ENCODE measurements at regions not wholly inside any gene's neighbourhood (a gene's known extent, or its start where the extent isn't known, plus 50 kb on each side); places are given as distances from the start of the nearest gene placed in this dataset.
A peak's percentile ranks its signal among the peaks of the same experiment; 100 is the strongest.

DNA sequence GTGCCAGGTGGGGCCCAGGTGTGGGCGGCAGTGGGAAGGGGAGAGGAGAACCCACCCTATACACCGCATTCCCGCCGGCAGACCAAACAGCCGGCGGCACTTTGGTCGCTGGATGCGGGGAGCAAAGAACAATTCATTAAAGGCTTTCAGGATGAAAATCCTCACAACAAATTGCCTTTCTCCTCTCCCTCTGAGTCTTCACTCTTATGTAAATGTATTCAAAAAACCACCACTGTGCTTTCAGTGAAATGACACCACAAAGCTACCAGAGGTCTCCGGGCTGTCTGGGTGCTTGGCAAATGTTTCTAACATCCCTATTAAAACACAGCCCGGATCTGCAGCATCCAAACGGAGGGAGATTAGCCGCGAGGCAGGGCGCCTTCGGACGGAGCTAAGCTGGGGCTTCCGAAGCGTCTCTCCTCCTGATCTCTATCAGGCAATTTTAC, 171.8 kb upstream of the TBL1X start:
- Histone ChIP-seq H3K4me2 (ENCODE audit: low read length) (no peak overlapping the region), H4K20me1 (ENCODE audit: insufficient read depth) (no peaks in the 10 kb centered on the region), H3K27ac (ENCODE audit: low read length) (no peak overlapping the region), H3K9ac (ENCODE audit: low read length) (no peak overlapping the region), H3K36me3 (ENCODE audit: insufficient read depth, low read length) (no peaks in the 10 kb centered on the region), H3K9me3 (ENCODE audit: low read length) (no peaks in the 10 kb centered on the region), H2AFZ (ENCODE audit: low read depth, low read length) (no peak overlapping the region), H3K27me3 (ENCODE audit: insufficient read depth, low read depth, low read length) (no peaks in the 10 kb centered on the region), H3K9me2 (ENCODE audit: insufficient read depth, low read length) (no peaks in the 10 kb centered on the region), H3K4me3 (ENCODE audit: low read length) (peak overlapping the region; percentile 48), H3F3A (ENCODE audit: insufficient read depth, low read length, poor library complexity, severe bottlenecking) (no peaks in the 10 kb centered on the region), H3K79me2 (replicated peaks; ENCODE audit: insufficient read depth, low read length) (no peaks in the 10 kb centered on the region)
- TF ChIP-seq EZH2 (IDR thresholded peaks at IDR 0.05; ENCODE audit: borderline replicate concordance, insufficient read depth, low read length, poor library complexity, severe bottlenecking) = no peak
- TF ChIP-seq, protein P1, sequence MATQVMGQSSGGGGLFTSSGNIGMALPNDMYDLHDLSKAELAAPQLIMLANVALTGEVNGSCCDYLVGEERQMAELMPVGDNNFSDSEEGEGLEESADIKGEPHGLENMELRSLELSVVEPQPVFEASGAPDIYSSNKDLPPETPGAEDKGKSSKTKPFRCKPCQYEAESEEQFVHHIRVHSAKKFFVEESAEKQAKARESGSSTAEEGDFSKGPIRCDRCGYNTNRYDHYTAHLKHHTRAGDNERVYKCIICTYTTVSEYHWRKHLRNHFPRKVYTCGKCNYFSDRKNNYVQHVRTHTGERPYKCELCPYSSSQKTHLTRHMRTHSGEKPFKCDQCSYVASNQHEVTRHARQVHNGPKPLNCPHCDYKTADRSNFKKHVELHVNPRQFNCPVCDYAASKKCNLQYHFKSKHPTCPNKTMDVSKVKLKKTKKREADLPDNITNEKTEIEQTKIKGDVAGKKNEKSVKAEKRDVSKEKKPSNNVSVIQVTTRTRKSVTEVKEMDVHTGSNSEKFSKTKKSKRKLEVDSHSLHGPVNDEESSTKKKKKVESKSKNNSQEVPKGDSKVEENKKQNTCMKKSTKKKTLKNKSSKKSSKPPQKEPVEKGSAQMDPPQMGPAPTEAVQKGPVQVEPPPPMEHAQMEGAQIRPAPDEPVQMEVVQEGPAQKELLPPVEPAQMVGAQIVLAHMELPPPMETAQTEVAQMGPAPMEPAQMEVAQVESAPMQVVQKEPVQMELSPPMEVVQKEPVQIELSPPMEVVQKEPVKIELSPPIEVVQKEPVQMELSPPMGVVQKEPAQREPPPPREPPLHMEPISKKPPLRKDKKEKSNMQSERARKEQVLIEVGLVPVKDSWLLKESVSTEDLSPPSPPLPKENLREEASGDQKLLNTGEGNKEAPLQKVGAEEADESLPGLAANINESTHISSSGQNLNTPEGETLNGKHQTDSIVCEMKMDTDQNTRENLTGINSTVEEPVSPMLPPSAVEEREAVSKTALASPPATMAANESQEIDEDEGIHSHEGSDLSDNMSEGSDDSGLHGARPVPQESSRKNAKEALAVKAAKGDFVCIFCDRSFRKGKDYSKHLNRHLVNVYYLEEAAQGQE (IDR thresholded peaks at IDR 0.05; ENCODE audit: borderline replicate concordance) = no peak
- TF ChIP-seq SMC3 (conservative IDR thresholded peaks at IDR 0.05; ENCODE audit: poor library complexity) = no peak
- no peak for TF ChIP-seq POLR2AphosphoS5 (IDR thresholded peaks at IDR 0.05)
- TF ChIP-seq, protein P2, sequence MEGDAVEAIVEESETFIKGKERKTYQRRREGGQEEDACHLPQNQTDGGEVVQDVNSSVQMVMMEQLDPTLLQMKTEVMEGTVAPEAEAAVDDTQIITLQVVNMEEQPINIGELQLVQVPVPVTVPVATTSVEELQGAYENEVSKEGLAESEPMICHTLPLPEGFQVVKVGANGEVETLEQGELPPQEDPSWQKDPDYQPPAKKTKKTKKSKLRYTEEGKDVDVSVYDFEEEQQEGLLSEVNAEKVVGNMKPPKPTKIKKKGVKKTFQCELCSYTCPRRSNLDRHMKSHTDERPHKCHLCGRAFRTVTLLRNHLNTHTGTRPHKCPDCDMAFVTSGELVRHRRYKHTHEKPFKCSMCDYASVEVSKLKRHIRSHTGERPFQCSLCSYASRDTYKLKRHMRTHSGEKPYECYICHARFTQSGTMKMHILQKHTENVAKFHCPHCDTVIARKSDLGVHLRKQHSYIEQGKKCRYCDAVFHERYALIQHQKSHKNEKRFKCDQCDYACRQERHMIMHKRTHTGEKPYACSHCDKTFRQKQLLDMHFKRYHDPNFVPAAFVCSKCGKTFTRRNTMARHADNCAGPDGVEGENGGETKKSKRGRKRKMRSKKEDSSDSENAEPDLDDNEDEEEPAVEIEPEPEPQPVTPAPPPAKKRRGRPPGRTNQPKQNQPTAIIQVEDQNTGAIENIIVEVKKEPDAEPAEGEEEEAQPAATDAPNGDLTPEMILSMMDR (IDR thresholded peaks at IDR 0.05; ENCODE audit: poor library complexity, severe bottlenecking) = no peak
- no peak for TF ChIP-seq RAD21 (conservative IDR thresholded peaks at IDR 0.05)
- no peak for TF ChIP-seq TAF1 (IDR thresholded peaks at IDR 0.05; ENCODE audit: low read depth)
- no peak for TF ChIP-seq EP300 (conservative IDR thresholded peaks at IDR 0.05; ENCODE audit: poor library complexity, severe bottlenecking)

DNA sequence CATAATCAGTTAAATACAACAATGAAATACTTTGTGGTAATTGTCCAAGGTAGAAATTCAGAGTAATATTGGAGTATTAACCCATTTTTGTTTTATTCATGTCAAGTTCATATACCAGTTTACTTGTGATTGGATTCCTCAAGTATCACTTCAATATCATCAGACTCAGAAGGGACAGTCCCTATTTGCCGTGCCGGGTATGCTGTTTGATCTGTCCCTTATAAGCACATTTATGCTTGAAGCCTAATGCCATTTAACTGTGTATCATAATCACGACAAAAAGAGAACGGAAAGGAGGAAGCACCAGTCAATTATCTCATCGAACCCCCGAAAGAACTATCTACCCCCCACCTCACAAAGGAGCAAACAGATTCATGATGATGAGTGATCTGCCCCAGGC, 171.0 kb upstream of the TBL1X start:
- TF ChIP-seq EZH2 (IDR thresholded peaks at IDR 0.05; ENCODE audit: borderline replicate concordance, insufficient read depth, low read length, poor library complexity, severe bottlenecking) (no peak), SMC3 (conservative IDR thresholded peaks at IDR 0.05; ENCODE audit: poor library complexity) (no peak)
- TF ChIP-seq, protein P2 (IDR thresholded peaks at IDR 0.05; ENCODE audit: poor library complexity, severe bottlenecking) = no peak
- TF ChIP-seq, protein P1 (IDR thresholded peaks at IDR 0.05; ENCODE audit: borderline replicate concordance) = no peak
- no peaks in the 10 kb centered on the region for H3K36me3 ChIP-seq (ENCODE audit: insufficient read depth, low read length)
- no peaks in the 10 kb centered on the region for H3K9me2 ChIP-seq (ENCODE audit: insufficient read depth, low read length)
- H3K27ac ChIP-seq (ENCODE audit: low read length) = no peak overlapping the region
- no peaks in the 10 kb centered on the region for H4K20me1 ChIP-seq (ENCODE audit: insufficient read depth)
- H3K27me3 ChIP-seq (ENCODE audit: insufficient read depth, low read depth, low read length) = no peaks in the 10 kb centered on the region
- H3K4me2 ChIP-seq (ENCODE audit: low read length) = no peak overlapping the region
- no peak overlapping the region for H2AFZ ChIP-seq (ENCODE audit: low read depth, low read length)
- H3K9me3 ChIP-seq (ENCODE audit: low read length) = no peaks in the 10 kb centered on the region
- no peak overlapping the region for H3K4me3 ChIP-seq (ENCODE audit: low read length)
- H3F3A ChIP-seq (ENCODE audit: insufficient read depth, low read length, poor library complexity, severe bottlenecking) = no peaks in the 10 kb centered on the region
- no peak overlapping the region for H3K9ac ChIP-seq (ENCODE audit: low read length)
- H3K79me2 ChIP-seq (replicated peaks; ENCODE audit: insufficient read depth, low read length) = no peaks in the 10 kb centered on the region
